SK-N-SH treated with all-trans-retinoic acid at 6 μM for 48 hours (cell line): ENCODE measurements at regions not wholly inside any gene's neighbourhood (a gene's known extent, or its start where the extent isn't known, plus 50 kb on each side); places are given as distances from the start of the nearest gene placed in this dataset.

Experiments used
- ATAC-seq: fragments of 200-7000 bp; cut with Tn5 transposase; 3 replicates; pipeline ENCODE4 v1.9.1; 2020; ENCODE audit warnings: mild to moderate bottlenecking, moderate library complexity
- ARNTL ChIP-seq: fragments of 450-650 bp; formaldehyde crosslinking; IDR thresholded peaks from 2 replicates; pipeline ENCODE4 v1.5.0; 2020; ENCODE audit warnings: low read depth, mild to moderate bottlenecking, moderate library complexity, borderline replicate concordance
- BACH2 ChIP-seq: fragments of 250-450 bp; sonication (Bioruptor Pico); IDR thresholded peaks from 2 replicates; pipeline ENCODE4 v1.9.0; 2021; ENCODE audit warnings: mild to moderate bottlenecking, borderline replicate concordance
- CREB5 ChIP-seq: fragments of 250-450 bp; sonication (Bioruptor Pico); IDR thresholded peaks from 2 replicates; pipeline ENCODE4 v1.5.1; 2020; ENCODE audit warnings: low read depth, mild to moderate bottlenecking, moderate library complexity
- CSDC2 ChIP-seq: fragments of 250-450 bp; sonication (Bioruptor Pico); IDR thresholded peaks from 2 replicates; pipeline ENCODE4 v1.5.0; 2020; ENCODE audit warnings: mild to moderate bottlenecking, moderate library complexity
- ESRRG ChIP-seq: fragments of 250-450 bp; sonication (Bioruptor Pico); IDR thresholded peaks from 2 replicates; pipeline ENCODE4 v1.6.1; 2021; ENCODE audit warnings: mild to moderate bottlenecking
- GLIS3 ChIP-seq: fragments of 250-450 bp; sonication (Bioruptor Pico); IDR thresholded peaks from 2 replicates; pipeline ENCODE4 v1.5.0; 2020; ENCODE audit warnings: mild to moderate bottlenecking, moderate library complexity
- ISL1 ChIP-seq: fragments of 250-450 bp; sonication (Bioruptor Pico); IDR thresholded peaks from 2 replicates; pipeline ENCODE4 v2.1.2; 2022; ENCODE audit warnings: mild to moderate bottlenecking, moderate library complexity
- OSR1 ChIP-seq: fragments of 250-450 bp; sonication (Bioruptor Pico); IDR thresholded peaks from 2 replicates; pipeline ENCODE4 v1.8.0; 2022; ENCODE audit warnings: moderate library complexity, mild to moderate bottlenecking, inconsistent platforms
- POU6F1 ChIP-seq: fragments of 250-450 bp; sonication (Bioruptor Pico); IDR thresholded peaks from 2 replicates; pipeline ENCODE4 v1.8.0; 2021; ENCODE audit warnings: low read depth, mild to moderate bottlenecking, moderate library complexity, borderline replicate concordance
- PPARA ChIP-seq: fragments of 250-450 bp; sonication (Bioruptor Pico); IDR thresholded peaks from 2 replicates; pipeline ENCODE4 v1.5.0; 2020; ENCODE audit warnings: mild to moderate bottlenecking, borderline replicate concordance
- RARB ChIP-seq: fragments of 250-450 bp; sonication (Bioruptor Pico); IDR thresholded peaks from 2 replicates; pipeline ENCODE4 v1.8.0; 2021; ENCODE audit warnings: mild to moderate bottlenecking, moderate library complexity
- SNAI2 ChIP-seq: fragments of 250-450 bp; sonication (Bioruptor Pico); IDR thresholded peaks from 2 replicates; pipeline ENCODE4 v1.5.0; 2020; ENCODE audit warnings: mild to moderate bottlenecking, moderate library complexity
- TOX ChIP-seq: fragments of 250-450 bp; sonication (Bioruptor Pico); IDR thresholded peaks from 2 replicates; pipeline ENCODE4 v1.8.0; 2021; ENCODE audit warnings: mild to moderate bottlenecking, moderate library complexity, borderline replicate concordance
- ZC3H10 ChIP-seq: fragments of 250-450 bp; sonication (Bioruptor Pico); IDR thresholded peaks from 2 replicates; pipeline ENCODE4 v1.5.1; 2021; ENCODE audit warnings: mild to moderate bottlenecking, moderate library complexity
- ZFP3 ChIP-seq: fragments of 250-450 bp; sonication (Bioruptor Pico); IDR thresholded peaks from 2 replicates; pipeline ENCODE4 v1.5.0; 2020; ENCODE audit warnings: mild to moderate bottlenecking, moderate library complexity
- TF ChIP-seq, protein P1 (sequence below): fragments of 250-450 bp; sonication (Bioruptor Pico); IDR thresholded peaks from 2 replicates; pipeline ENCODE4 v1.8.0; 2020; ENCODE audit warnings: mild to moderate bottlenecking, moderate library complexity, borderline replicate concordance
- TF ChIP-seq, protein P2 (sequence below): fragments of 250-450 bp; sonication (Bioruptor Pico); IDR thresholded peaks from 2 replicates; pipeline ENCODE4 v1.5.1; 2021; ENCODE audit warnings: mild to moderate bottlenecking, moderate library complexity

DNA sequence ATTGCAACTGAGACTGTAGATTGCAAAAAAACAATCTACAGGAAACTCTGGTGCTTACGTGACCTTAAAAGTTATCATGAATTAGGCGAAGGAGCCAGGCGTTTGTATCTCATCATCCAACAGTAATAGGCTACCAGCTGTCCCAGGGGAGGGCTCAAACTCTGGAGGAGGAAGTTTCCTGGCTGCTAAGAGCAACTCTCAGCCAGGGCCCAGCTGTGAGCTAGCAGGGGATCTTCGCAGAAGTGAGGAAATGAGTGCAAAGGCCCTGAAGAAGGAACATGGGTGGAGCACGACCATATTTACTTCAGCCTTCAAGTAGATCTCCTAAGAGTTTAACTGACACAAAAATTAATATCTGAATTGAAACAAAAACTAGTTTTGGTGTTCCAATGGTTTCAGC is 686.9 kb upstream of the MAP3K7 start (continued):
- TF ChIP-seq OSR1 (CRISPR knock-in tag) = no peak

DNA sequence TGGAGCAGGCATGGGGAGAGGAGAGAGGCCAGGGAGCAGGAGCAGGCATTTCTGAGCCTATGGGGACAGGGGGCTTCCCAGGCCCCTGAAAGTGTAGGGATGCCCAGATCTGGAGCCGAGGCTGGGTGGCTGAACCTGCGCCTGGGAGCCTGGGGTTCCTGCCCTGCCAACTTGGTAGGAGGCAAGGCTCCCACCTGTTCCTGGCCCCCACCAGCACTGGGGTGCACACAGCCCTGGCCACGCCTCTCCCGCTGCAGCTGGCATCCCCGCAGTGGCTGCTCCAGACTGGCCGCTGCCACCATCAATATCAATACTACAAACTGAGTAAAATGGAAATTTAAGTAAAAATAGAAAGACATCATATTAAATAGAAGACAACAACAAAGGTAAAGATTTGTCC is 684.9 kb upstream of the MAP3K7 start:
- TF ChIP-seq ZC3H10 (CRISPR knock-in tag) (no peak), RARB (no peak), BACH2 (CRISPR knock-in tag) (no peak), ZFP3 (CRISPR knock-in tag) (no peak), CSDC2 (CRISPR knock-in tag) (no peak)
- TF ChIP-seq, protein P1, sequence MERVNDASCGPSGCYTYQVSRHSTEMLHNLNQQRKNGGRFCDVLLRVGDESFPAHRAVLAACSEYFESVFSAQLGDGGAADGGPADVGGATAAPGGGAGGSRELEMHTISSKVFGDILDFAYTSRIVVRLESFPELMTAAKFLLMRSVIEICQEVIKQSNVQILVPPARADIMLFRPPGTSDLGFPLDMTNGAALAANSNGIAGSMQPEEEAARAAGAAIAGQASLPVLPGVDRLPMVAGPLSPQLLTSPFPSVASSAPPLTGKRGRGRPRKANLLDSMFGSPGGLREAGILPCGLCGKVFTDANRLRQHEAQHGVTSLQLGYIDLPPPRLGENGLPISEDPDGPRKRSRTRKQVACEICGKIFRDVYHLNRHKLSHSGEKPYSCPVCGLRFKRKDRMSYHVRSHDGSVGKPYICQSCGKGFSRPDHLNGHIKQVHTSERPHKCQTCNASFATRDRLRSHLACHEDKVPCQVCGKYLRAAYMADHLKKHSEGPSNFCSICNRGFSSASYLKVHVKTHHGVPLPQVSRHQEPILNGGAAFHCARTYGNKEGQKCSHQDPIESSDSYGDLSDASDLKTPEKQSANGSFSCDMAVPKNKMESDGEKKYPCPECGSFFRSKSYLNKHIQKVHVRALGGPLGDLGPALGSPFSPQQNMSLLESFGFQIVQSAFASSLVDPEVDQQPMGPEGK (CRISPR knock-in tag) = no peak
- ATAC-seq = no peak

DNA sequence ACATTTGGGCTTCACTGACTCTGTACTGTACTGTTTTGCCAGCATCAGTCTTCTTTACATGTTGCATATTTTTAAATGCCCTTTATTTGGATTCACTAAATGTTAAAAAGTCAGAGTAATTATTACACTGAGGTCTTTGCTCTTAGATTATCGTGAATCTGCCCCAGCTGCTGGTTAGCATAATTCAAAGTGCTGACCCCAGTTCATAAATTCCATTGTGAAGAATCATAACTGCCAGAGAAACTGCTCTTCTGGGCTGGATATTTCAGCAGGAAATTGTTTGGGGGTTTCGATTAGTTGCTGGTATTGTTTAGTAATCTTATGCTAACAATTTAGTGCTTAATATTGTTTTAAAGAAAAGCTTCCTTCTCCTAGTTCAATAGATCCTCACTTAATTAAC is 682.1 kb upstream of the MAP3K7 start:
- no peak for ATAC-seq
- TF ChIP-seq PPARA (CRISPR knock-in tag) = no peak
- TF ChIP-seq ISL1 (CRISPR knock-in tag) = no peak
- TF ChIP-seq TOX (CRISPR knock-in tag) = no peak
- no peak for TF ChIP-seq ARNTL (CRISPR knock-in tag)
- TF ChIP-seq CREB5 = no peak
- no peak for TF ChIP-seq ZFP3 (CRISPR knock-in tag)
- no peak for TF ChIP-seq GLIS3 (CRISPR knock-in tag)
- TF ChIP-seq SNAI2 (CRISPR knock-in tag) = no peak
- TF ChIP-seq, protein P2, sequence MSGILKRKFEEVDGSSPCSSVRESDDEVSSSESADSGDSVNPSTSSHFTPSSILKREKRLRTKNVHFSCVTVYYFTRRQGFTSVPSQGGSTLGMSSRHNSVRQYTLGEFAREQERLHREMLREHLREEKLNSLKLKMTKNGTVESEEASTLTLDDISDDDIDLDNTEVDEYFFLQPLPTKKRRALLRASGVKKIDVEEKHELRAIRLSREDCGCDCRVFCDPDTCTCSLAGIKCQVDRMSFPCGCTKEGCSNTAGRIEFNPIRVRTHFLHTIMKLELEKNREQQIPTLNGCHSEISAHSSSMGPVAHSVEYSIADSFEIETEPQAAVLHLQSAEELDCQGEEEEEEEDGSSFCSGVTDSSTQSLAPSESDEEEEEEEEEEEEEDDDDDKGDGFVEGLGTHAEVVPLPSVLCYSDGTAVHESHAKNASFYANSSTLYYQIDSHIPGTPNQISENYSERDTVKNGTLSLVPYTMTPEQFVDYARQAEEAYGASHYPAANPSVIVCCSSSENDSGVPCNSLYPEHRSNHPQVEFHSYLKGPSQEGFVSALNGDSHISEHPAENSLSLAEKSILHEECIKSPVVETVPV (CRISPR knock-in tag) = no peak
- no peak for TF ChIP-seq ZC3H10 (CRISPR knock-in tag)
- no peak for TF ChIP-seq BACH2 (CRISPR knock-in tag)
- no peak for TF ChIP-seq ESRRG (CRISPR knock-in tag)
- TF ChIP-seq, protein P1 (CRISPR knock-in tag) = no peak
- TF ChIP-seq POU6F1 (CRISPR knock-in tag) = no peak

DNA sequence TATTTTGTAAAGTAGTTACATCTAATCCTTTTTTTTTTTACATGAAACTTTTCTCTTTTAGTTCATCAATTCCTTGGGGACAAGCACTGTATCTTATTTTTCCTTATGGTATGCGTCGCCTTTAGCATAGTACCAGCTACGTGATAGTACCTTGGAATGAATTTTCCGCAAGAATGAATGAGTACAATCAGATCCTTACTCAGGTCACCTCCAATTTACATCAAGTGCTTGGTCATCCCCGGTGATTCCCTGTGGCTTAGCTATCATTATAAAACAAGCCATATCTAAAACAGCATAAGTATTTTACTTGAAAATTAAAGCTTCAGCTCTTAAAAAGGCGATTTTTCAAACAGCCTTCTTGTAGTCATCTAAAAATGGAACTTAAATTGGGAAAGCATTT is 680.4 kb upstream of the MAP3K7 start:
- ATAC-seq = no peak
- TF ChIP-seq CSDC2 (CRISPR knock-in tag) (no peak), BACH2 (CRISPR knock-in tag) (no peak), CREB5 (no peak), OSR1 (CRISPR knock-in tag) (no peak), ARNTL (CRISPR knock-in tag) (no peak), TOX (CRISPR knock-in tag) (no peak)
- TF ChIP-seq, protein P1 (CRISPR knock-in tag) = no peak
